Kidney epithelial cell (primary cell): ENCODE measurements at regions not wholly inside any gene's neighbourhood (a gene's known extent, or its start where the extent isn't known, plus 50 kb on each side); places are given as distances from the start of the nearest gene placed in this dataset.

Source experiments
- DNase-seq: peaks from one replicate; pipeline ENCODE4 v3.0.0-alpha.2; 2010; ENCODE audit warnings: low read depth
- H3K27me3 ChIP-seq: 2 replicates; pipeline ENCODE4 v1.6.0; 2011; ENCODE audit warnings: low read length; ENCODE audit not compliant: control insufficient read depth, insufficient read depth
- H3K36me3 ChIP-seq: 2 replicates; pipeline ENCODE4 v1.5.1; 2011; ENCODE audit warnings: low read length; ENCODE audit not compliant: control insufficient read depth, insufficient read depth
- H3K4me3 ChIP-seq: 2 replicates; pipeline ENCODE4 v1.5.1; 2011; ENCODE audit warnings: low read depth, mild to moderate bottlenecking, control low read depth, low read length
- TF ChIP-seq, protein P1 (sequence below): IDR thresholded peaks from 2 replicates; pipeline ENCODE4 v1.5.1; 2011; ENCODE audit warnings: mild to moderate bottlenecking, moderate library complexity, low read length, control low read depth, inconsistent platforms; ENCODE audit not compliant: insufficient read depth, poor library complexity, severe bottlenecking

DNA sequence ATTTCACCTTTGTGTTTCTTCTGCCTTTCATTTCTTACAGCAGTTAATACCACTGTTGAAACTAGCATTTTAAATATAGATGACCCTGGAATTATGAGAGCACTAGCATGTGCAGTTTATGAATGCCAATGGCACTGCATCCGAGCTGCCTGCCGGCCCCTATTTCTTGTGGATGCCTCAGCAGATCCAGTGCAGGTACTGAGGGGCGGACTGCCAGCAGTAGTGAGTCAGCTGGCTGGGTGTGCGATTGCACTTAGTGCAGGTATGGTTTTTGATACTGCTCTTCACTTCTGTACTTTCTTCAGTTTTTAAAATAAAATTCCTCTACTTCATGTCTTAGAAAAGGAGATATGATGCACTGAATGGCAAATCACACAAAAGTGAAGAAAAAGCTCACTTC is 453.0 kb downstream of the DIPK2A start:
- H3K36me3 ChIP-seq, result no peaks in the 10 kb centered on the region
- TF ChIP-seq, protein P1, sequence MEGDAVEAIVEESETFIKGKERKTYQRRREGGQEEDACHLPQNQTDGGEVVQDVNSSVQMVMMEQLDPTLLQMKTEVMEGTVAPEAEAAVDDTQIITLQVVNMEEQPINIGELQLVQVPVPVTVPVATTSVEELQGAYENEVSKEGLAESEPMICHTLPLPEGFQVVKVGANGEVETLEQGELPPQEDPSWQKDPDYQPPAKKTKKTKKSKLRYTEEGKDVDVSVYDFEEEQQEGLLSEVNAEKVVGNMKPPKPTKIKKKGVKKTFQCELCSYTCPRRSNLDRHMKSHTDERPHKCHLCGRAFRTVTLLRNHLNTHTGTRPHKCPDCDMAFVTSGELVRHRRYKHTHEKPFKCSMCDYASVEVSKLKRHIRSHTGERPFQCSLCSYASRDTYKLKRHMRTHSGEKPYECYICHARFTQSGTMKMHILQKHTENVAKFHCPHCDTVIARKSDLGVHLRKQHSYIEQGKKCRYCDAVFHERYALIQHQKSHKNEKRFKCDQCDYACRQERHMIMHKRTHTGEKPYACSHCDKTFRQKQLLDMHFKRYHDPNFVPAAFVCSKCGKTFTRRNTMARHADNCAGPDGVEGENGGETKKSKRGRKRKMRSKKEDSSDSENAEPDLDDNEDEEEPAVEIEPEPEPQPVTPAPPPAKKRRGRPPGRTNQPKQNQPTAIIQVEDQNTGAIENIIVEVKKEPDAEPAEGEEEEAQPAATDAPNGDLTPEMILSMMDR, result no peak
- H3K27me3 ChIP-seq, result no peaks in the 10 kb centered on the region
- no peak for DNase-seq
- no peak overlapping the region for H3K4me3 ChIP-seq

DNA sequence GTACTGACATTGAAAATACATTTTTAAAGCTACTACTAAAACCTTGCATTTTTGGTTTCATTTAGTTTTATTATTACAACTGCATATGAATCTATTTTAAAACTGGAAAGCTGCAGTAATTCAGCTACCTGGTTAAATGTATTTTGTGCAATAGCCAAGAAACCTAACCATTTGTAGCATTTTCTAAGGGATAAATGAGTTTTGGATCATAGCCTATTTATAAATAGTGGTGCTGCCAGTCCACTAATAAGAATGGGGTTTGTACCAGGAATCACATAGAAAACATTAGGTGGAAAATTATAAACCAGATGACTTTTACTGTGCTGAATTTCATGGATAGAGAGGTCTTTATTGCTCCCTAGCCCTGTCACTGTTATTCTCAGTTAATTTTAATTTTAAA is 454.7 kb downstream of the DIPK2A start:
- Histone ChIP-seq H3K4me3 (no peak overlapping the region), H3K36me3 (no peaks in the 10 kb centered on the region), H3K27me3 (no peaks in the 10 kb centered on the region)
- DNase-seq, result no peak
- TF ChIP-seq, protein P1, result no peak

DNA sequence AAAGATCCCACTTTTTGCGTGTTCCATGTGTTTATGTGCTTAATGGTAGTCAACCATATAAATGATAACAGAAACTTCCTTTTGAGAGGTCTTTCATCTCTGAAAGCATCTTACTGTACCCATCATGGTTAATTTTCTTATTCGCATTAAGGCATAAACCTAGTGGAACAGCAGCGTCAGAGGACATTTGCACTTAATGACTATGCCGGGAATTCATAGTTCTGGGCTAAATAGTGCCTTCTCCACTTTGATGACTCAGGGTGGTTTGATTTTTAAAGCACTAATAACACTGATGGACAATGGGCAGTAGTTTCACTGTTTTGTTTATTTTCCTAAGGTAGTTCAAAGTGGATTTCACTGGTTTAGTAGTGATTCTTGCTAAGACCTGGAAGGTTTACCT is 455.3 kb downstream of the DIPK2A start:
- Histone ChIP-seq H3K36me3 (no peaks in the 10 kb centered on the region), H3K27me3 (no peaks in the 10 kb centered on the region), H3K4me3 (no peak overlapping the region)
- no peak for DNase-seq
- TF ChIP-seq, protein P1, result no peak

DNA sequence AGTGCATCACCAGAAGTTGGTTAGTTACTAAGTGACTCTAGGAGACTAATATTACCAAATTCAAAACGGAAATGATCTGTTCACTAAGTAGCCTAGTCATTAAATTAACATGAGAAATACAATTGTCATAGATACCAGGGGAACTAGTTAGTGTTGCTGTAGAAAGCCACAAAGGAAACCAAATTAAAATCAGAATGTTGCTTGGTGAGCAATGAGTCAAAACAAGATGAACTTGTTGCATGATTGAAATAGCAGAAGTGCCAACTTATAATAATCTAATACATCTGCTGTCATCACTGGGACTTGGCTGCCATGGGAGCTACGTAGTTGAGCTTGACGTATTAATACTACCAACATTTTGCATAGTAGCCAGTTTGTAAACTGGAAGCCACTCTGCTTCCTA is 458.1 kb downstream of the DIPK2A start:
- H3K36me3 ChIP-seq, result no peaks in the 10 kb centered on the region
- TF ChIP-seq, protein P1, result no peak
- no peaks in the 10 kb centered on the region for H3K27me3 ChIP-seq
- no peak for DNase-seq
- H3K4me3 ChIP-seq, result no peak overlapping the region

DNA sequence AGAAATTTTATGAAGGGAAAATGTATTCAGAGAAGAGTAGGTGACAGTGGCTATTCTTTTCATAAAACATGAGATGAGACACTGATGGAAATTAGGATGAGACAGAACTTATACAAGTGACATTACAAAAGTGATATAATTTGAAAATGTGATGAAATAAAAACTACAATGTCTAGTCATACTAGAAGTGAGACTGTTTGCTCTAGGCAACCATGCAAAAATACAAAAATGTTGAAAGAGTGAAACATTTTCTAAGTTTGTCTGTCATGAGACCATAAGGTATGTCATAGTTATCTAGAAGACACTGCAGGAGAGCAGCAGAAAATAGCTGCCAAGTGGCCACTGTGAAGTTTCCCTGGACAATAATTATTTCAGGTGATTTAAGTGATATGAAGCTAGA is 459.5 kb downstream of the DIPK2A start:
- TF ChIP-seq, protein P1, result no peak

DNA sequence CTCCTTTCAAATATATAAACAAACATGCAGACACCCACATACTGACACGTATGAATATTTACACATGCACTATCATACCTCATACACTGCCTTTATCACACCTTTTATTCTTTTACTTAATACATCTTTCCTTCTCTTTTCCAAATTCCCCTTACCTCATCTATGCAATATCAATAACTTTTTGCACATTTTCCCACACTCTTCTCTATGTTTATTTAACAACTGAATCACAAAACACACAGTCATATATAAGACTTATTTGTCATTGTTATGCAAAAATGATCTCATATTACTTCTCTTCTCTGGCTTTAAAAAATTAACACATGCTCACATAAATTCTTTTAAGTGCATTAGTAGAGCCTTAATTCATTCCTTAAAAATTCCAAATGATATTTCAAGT is 461.4 kb downstream of the DIPK2A start:
- H3K4me3 ChIP-seq, result no peak overlapping the region
- DNase-seq, result no peak
- H3K36me3 ChIP-seq, result no peaks in the 10 kb centered on the region
- H3K27me3 ChIP-seq, result no peaks in the 10 kb centered on the region
- TF ChIP-seq, protein P1, result no peak

More for the DNA sequence above, 459.5 kb downstream of the DIPK2A start:
- DNase-seq, result no peak
- H3K27me3 ChIP-seq, result no peaks in the 10 kb centered on the region
- H3K4me3 ChIP-seq, result no peak overlapping the region
- no peaks in the 10 kb centered on the region for H3K36me3 ChIP-seq
